GM19463 (cell line): ENCODE measurements at regions not wholly inside any gene's neighbourhood (a gene's known extent, or its start where the extent isn't known, plus 50 kb on each side); places are given as distances from the start of the nearest gene placed in this dataset.
"Not testable (repeated sequence)": the region's sequence is repeated elsewhere in the genome, so short reads cannot be mapped to it uniquely, and the experiment has no call there.

Experiments
- ATAC-seq: cut with Tn5 transposase; IDR thresholded peaks from one replicate; pipeline ENCODE4 v1.9.1; 2021; ENCODE audit warnings: mild to moderate bottlenecking, moderate library complexity; ENCODE audit not compliant: unreplicated experiment

DNA sequence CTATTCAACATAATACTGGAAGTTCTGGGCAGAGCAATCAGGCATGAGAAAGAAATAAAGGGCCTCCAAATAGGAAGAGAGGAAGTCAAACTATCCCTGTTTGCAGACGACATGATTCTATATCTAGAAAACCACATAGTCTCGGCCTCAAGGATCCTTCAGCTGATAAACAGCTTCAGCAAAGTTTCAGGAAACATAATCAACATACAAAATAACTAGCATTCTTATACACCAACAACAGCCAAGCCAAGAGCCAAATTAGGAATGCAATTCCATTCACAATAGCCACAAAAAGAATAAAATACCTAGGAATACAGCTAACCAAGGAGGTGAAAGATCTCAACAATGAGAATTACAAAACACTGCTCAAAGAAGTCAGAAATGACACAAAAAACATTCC lies 287.8 kb upstream of the NCAM1 start:
- ATAC-seq = not testable (repeated sequence)

DNA sequence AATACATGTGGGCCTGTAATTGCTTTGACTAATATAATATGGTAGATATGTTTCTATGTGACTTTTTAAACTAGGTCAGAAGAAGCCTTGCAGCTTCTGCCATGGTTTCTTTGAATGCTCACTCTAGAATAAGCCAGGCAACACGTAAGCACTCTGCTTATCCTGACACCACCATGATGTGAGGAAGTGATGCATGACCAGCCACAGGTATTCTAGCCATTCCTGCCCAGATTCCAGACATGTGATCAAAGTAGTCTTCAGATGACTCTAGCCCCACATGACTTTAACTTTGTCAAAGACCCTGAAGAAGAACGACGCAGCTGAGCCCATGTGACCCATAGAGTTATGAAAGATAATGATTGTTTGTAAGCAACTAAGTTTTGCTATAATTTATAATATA lies 276.1 kb upstream of the NCAM1 start:
- ATAC-seq = no peak

DNA sequence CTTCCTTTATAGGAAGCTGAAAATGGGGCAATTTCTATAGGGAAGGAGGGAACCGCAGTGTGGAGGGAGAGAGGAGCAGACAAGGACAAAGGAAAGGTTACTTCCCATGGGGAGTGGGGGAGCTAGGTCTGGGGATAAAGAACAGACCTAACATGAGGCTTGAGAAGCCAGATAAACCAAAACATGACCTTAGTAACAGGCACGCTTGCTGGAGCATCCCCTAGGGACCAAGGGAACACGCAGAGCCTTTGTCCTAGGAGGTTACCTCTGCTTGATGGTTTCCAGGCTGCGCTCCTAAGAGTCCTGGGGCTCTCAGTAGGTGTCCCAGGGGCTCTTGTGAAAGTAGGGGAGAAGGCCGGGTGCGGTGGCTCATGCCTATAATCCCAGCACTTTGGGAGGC lies 271.4 kb upstream of the NCAM1 start:
- no peak for ATAC-seq

DNA sequence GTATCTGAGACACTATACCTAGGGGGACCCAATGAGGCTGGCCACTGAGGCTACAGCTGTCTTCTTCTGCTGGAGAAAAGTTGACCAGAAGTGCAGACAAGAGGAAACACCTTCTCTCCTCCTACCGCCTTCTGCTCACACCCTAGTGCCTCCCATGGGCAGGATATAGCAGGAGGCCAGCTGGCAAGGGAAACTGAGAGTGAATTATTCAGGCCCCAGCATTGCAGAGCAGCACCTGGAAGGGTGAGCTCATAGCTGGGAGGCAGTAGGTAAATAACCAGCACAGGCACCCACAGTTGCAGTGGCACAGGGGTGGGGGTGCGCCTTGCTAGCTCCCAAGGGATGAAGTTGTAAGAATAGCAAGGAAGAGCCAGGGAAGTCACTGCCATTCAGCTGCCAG lies 267.4 kb upstream of the NCAM1 start:
- no peak for ATAC-seq

DNA sequence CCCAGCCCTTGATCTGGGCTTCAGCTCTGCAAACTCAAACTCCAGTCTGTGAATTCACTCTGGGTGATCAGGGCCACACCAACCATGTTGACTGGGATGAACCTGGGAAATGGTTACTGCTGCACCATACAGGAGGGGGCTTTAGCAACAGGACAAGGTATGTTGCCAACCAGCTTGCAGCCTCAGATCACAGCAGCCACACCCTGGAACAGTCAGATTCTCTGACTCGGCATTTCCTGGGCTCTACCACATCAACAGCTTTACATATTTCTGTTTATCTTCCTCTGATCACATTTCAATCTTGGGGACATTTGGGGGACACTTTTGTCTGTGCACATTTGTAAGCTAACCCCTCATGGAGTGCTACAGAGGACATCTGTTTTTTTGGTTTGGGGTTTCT lies 267.0 kb upstream of the NCAM1 start:
- no peak for ATAC-seq

DNA sequence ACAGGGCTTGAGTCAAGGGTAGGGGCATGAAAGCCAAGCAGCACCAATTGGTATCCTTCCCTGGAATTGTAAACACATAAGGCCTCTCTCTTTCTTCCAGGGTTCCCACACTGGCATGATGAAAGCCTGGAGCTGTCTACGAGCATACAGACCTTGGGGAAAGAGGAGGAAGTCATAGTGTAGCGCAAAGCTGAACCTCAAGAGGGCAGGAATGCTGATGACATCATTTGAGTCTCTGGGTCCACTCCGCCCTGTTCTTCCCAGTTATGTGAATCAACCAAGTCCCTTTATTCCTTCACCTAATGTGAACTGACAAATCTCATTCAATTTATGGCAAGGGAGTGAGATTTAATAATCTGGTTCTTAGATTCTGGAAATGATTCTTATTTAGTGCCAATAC lies 266.4 kb upstream of the NCAM1 start:
- no peak for ATAC-seq

DNA sequence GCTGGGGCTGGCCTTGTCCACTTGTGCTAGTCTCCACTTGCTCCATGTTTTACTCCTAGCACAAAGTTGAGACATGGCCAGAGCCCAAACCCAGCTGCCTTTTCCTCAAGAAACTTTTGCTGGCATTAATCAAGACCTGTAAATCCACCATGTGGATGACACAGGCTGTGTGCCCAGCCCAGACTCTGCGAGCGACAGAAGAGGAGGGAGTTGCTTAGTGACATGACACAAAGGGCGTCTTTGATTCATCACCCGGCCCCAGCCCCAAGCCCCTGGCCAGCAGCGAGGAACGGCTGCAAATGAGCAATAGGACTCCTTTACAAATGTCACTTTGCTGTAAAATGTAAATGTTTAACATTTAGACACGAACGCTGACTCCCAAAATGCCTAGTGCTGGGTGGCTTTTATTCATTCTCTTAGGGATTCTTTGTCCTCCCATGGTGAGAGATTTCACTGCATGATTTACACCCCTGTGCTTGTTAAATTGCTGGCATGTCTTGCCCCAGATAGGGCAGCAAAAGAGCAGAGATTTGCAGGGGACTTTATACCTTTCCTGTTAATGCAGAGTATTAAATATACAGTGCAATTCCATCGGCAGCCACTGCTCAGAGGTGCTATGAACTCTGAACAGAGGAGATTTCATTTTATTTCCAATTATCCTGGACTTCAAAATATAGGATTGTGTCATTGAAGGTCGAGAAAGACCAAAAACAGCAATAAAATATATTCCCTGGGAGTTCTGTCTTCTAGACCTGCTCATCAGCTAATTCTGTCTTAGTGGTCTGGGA lies 263.6 kb upstream of the NCAM1 start:
- no peak for ATAC-seq

DNA sequence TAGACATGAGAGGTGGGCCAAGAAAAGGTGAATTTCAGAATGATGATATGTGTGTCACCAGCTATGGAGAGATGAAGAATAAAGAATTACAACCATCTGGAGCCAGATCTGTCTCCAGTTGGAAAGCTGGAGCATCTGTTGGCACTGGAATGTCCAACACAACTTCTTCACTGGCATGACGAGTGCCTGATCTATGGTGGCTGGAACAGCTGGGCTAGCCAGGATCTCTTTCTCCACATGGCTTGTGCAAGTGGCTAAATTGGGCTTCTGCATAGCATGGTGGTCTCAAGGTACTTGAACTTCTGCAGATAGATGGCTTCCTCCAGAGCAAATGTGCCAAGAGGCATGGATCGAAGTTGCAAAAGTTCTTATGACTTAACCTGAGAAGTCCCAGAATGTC lies 256.1 kb upstream of the NCAM1 start:
- ATAC-seq = no peak

DNA sequence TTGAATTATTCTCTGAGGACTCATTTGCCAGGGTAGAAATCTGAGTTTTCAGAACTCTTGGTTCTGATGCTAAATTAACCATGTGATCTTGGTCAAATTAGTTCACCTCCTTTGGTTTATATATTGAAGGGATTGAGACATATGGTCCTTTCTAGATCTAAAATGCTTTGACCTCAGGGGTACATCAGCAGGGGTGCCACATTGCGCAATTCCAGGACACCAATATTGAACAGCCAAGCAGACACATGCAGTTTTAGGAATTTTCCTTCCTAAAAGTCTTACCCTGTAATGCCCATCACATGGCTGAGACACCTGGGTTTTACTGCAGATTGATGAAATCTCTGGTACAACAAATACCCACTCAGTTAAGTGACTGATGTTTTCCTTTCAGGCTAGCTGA lies 254.4 kb upstream of the NCAM1 start:
- no peak for ATAC-seq

DNA sequence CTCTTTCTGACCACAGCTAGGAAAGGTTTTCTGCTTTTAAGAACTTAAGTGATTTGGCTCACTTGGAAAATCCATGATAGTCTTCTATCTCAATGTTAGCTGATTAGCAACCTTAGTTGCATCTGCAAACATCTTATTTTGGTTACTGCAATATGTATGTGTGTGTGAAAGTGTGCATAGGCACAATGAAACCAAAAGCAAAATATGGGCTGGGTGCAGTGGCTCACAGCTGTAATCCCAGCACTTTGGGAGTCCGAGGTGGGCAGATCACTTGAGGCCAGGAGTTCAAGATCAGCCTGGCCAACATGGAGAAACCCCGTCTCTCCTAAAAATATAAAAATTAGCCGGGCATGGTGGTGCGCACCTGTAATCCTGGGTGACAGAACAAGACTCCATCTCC lies 246.9 kb upstream of the NCAM1 start:
- ATAC-seq = not testable (repeated sequence)

DNA sequence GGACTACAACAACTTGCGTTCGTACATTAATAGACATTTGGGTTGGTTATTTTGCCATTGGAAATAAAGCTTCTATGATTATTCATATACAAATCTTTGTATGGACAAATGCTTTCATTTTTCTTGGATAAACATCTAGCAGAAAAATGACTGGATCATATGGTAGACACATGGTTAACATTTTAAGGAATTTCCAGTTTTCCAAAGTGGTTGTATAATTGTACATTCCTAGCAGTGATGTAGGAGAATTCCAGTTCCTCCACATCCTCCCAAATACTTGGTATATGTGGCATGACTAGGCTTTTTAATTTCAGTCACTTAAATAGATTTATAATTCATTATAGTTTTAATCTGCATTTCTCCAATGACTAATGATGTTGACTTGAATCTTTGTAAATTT lies 246.2 kb upstream of the NCAM1 start:
- no peak for ATAC-seq

DNA sequence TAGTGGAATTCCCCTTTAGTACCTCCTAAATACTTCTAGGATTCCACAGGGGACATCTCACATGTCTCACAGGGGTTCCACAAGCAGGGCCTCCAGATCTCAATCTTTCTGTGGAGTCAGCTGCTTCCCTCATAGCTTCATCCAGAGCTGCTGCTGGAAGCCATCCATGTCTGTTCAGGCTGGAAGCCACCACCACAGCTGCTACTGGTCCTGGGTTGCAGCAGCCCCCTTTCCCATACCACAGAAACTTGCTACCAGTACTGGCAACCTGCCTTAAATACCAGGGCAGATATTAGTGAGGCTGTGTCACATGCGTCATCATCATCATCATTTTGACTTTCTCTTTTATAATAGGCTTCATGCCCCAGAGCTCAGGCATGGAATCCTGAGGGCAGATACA lies 242.7 kb upstream of the NCAM1 start:
- no peak for ATAC-seq

DNA sequence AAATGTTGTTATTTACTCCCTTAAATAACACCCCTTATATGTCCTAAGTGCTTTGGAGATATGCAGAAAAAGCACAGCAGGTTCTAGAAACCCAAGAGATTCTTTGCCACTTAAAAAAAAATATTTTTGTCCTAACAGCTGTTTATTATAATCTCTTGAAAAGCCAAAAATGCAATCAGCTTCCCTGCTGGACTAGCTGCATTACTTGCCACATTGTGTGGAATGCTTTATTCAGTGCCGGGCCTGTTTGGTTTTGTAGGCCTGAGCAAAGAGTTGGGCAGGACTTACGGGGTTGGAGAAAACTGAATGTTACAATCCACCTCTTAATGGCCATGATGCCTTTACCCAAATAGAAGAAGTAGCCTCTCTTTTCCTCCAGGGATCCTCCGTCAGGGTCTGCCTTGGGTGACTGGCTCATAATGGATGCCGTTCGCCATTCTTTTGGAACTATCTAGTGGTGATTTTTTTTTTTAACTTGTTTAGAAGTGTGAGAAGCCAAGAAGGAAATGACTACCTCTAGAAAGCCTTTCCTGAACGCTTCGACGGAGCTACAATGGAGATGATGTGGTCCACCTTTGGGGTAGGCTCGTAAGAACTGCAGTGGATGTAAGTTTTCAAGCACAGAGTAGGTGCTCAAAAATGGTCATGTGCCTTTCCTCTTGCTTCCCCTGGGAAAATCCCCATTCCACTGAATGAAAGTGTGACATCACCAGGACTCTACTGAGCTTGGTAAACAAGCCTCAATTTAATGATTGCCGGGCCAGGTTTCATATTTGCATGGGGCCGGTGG lies 241.3 kb upstream of the NCAM1 start:
- ATAC-seq = no peak

DNA sequence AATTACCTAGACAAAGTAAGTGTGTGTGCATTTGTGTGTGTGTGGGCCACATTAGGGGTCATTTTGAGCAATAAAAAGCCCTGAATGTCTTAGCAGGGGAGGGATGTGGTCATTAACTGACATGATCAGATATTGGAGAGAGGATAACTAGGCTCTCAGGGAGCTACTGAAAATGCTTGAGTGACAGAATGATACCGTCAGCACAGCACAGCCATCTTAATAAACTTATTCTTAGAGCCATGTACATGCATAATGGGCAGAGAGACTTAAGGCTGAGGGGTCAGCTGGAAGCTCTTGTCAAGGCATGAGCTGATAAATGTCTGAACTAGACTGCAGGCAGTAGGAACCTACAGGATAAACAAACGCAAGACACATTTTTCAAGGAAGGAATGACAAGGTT lies 239.1 kb upstream of the NCAM1 start:
- ATAC-seq = no peak

DNA sequence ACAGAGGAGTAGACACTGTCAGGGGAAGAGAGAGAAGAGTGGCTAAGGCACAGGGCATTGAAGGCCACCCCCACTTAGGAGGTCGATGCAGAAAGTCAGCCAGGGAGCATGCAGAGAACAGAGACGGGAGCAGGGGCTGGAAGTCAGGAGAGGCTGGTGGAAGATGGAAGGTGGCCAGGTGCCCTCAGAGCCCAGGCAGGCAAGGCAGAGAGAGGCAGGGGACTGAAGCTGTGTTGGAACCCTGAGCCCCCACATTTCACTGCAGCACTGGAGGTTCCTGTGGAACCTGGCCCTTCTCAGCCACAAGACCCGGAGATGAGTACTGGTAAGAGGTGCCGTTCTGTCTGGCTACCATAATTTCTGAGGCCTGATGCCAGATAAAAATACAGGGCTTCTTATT lies 238.3 kb upstream of the NCAM1 start:
- ATAC-seq = no peak

DNA sequence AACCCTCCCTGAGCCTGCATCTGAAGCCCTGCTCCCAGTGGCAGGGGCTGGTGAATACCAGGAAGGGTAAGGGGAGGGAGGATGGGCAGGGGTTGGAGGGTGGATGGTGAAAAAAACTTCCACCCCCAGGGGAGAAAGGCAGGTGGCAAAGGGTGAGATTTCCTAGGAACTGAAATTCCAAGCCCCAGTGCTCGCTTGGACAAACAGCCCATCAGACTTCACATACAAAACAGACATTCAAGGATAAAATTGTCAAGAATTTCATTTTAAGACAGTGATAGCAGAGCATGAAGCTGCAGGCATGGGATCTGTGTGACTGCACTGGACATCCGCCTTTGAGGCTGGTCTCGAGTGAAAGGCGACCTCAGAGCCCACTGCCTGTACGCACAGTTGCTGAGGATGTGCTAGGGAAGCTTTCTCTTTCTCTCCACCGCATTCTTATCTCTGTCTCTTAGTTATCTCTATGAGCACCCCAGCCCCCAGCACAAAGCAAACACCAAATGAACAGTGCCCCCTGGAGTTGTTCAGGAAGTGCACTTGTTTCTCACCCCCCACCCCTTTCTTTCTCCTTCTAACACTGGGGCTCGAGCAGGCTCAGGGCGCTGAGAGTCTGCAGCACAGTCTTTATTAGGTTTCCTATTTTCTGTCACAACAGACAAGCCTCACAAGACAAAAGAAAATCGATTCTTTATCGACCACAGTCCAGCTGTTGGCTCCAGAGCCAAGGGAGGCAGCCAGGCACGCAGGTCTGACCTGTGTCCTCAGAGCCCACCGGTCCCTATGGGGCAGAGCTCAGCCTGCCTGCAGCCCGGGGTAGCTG lies 237.3 kb upstream of the NCAM1 start:
- ATAC-seq = no peak

DNA sequence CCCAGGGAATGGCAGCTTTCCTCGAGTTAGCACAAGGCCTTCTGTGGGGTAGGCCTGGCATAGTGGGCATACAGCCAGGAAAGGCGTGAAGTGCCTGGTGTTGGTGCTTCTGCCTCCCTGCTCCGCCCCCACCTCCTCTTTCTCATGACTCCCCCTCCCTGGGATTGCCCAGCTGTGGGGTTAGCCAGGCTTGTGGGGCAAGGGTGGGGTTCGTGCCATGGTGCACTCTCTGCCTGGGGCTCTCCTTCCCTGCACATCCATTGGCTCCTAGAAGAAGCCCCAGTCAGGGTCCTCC lies 236.8 kb upstream of the NCAM1 start:
- no peak for ATAC-seq

DNA sequence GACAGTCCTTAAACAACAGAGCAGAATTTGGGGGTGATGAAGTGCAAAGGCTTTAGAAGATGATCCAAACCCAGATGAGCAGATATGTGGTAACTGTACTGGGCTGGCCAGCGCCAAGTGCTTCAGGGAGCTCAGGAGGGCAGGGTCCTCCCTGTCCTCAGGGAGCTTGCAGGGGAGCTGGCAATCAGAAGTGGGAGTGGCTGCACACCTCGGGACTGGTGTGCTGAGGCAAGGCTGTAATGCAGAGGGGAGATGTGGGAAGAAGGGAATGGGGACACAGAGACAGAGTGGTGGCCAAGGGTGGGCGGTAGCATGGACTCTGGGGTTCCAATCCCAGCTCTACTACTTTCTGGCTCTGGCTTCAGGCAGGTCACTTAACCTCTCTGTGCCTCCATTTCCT lies 235.6 kb upstream of the NCAM1 start:
- no peak for ATAC-seq

DNA sequence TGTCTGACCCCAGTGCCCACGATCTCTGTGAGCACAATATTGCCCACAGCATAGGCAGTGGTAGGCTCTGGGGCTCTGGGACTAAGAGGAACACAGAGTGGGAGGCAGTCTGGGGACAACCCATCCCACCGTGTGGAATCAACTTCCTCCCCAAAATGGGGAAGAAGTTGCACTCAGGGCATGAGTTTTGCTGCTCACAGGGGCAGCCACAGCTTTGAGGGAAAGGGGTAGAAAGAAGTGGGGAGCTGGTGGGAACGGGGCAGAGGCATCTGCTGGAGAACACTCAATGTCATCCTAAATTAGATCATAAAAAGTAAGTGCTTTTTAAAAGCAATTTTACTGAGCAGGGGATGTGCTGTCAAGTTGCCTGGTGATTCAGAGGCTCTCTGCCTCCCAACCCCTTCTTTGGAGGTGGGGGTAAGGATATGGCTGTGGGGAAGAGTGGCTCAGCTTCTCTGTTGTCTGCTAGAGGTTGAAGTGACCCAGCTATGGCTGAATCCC lies 233.8 kb upstream of the NCAM1 start:
- no peak for ATAC-seq

DNA sequence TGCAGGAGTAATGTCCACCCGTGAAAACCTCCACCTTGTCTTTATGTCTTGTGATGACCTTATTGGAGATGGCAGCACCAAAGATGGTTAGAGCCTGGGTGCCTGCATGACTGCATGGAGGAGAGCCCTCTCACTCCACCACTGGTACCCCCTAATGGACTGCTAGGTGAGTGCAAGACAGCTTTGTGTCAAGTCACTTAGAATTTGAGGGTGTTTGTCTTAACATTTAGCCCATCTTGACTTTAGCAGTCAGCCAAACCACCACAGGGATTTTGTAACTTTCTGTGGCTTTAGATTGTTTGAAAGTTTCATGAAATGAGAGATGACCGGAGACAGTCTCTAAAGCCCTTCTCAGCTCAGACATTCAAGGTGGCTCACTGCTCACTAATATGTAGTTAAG lies 232.9 kb upstream of the NCAM1 start:
- no peak for ATAC-seq

DNA sequence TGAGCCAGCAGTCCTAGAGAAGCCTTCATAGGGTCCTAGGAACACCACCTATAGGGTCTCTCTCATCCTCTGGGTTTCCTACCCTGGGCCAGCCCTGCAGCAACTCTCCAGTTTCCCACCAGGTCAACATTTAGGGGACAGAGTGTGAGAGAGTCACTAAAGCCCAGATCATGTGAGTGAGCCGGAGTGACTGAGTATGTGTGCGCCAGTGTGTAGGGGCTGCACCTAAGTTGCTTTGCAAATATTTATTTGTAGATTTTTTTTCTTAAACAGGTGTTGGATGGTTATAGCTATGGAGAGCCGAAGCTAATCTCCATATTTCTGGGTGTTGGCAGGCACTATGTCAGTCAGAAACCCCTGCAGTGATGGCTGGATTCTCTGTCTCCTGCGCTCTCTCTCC lies 232.5 kb upstream of the NCAM1 start:
- ATAC-seq = no peak

DNA sequence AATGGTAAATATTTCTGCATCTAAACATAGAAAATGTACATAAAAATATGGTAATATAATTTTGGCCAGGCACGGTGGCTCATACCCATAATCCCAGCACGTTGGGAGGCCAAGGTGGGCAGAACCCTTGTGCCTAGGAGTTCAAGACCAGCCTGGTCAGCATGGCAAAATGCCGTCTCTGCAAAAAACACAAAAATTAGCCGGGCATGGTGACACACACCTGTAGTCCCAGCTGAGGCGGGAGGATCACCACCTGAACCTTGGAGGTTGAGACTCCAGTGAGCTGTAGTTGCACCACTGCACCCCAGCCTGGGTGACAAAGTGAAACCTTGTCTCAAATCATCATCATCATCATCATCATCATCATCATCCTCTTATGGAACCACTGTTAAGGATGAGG lies 230.6 kb upstream of the NCAM1 start:
- ATAC-seq = no peak
